ENCODE measurements at regions not wholly inside any gene's neighbourhood (a gene's known extent, or its start where the extent isn't known, plus 50 kb on each side); places are given as distances from the start of the nearest gene placed in this dataset.

GRCh38 chr20:24089576-24089975, 101.0 kb upstream of the GGTLC1 start:
- no peak overlapping the region for H3K27ac ChIP-seq
- no peaks in the 10 kb centered on the region for H4K20me1 ChIP-seq (ENCODE audit: insufficient read depth, poor library complexity, severe bottlenecking)
- H3K36me3 ChIP-seq (replicated peaks; ENCODE audit: insufficient read depth, low read depth): no peaks in the 10 kb centered on the region
- no peaks in the 10 kb centered on the region for H3K9me2 ChIP-seq (replicated peaks; ENCODE audit: insufficient read depth)
- no peak overlapping the region for H2AFZ ChIP-seq
- 62% methylated on average over 2 of the region's 2 CpGs for WGBS (ENCODE audit: low lambda C conversion rate, missing lambda C conversion rate)
- H3K79me2 ChIP-seq: no peaks in the 10 kb centered on the region
- no peaks in the 10 kb centered on the region for H3K4me1 ChIP-seq (ENCODE audit: insufficient read depth)
- TF ChIP-seq CTCF (IDR thresholded peaks at IDR 0.05; ENCODE audit: poor library complexity) (no peak), EZH2 (IDR thresholded peaks at IDR 0.05; ENCODE audit: borderline replicate concordance) (no peak), EZH2phosphoT487 (IDR thresholded peaks at IDR 0.05; ENCODE audit: low read depth, severe bottlenecking, unreplicated experiment) (no peak)
- no peak overlapping the region for H3K4me3 ChIP-seq
- no peaks in the 10 kb centered on the region for H3K27me3 ChIP-seq
- no peak overlapping the region for H3K4me2 ChIP-seq
- no peak for DNase-seq (ENCODE audit: low spot score)
- H3K9me3 ChIP-seq (ENCODE audit: low read depth): no peaks in the 10 kb centered on the region

DNA sequence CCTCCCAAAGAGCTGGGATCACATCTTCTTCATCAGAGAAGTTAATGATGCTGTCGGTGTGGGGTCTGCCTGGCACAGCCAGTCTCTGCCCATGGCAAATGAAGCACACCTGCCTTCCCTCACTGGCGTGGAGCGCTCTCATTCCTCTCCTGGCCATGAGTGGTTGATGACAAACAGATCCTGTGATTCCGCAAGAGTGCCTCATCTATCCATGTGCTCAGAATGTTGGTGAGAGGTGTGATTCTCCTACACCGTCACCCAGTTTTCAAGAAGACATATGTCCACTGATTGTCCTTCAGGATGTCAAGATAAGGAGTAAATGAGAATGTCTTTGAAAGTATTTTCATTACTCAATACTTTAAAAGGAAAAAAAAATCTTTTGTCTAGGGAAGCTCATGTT, 97.5 kb upstream of the GGTLC1 start:
- Histone ChIP-seq H3K4me1 (ENCODE audit: insufficient read depth) (no peaks in the 10 kb centered on the region), H3K27ac (no peak overlapping the region), H3K4me2 (no peak overlapping the region), H2AFZ (no peak overlapping the region), H3K9me3 (ENCODE audit: low read depth) (no peaks in the 10 kb centered on the region), H3K79me2 (no peaks in the 10 kb centered on the region), H3K9me2 (replicated peaks; ENCODE audit: insufficient read depth) (no peaks in the 10 kb centered on the region), H4K20me1 (ENCODE audit: insufficient read depth, poor library complexity, severe bottlenecking) (no peaks in the 10 kb centered on the region), H3K27me3 (no peaks in the 10 kb centered on the region), H3K36me3 (replicated peaks; ENCODE audit: insufficient read depth, low read depth) (no peaks in the 10 kb centered on the region), H3K4me3 (no peak overlapping the region)
- TF ChIP-seq EZH2phosphoT487 (IDR thresholded peaks at IDR 0.05; ENCODE audit: low read depth, severe bottlenecking, unreplicated experiment): no peak
- TF ChIP-seq EZH2 (IDR thresholded peaks at IDR 0.05; ENCODE audit: borderline replicate concordance): no peak
- TF ChIP-seq CTCF (IDR thresholded peaks at IDR 0.05; ENCODE audit: poor library complexity): no peak
- WGBS (ENCODE audit: low lambda C conversion rate, missing lambda C conversion rate): 64% methylated on average over 5 of the region's 5 CpGs
- DNase-seq (ENCODE audit: low spot score): no peak

DNA sequence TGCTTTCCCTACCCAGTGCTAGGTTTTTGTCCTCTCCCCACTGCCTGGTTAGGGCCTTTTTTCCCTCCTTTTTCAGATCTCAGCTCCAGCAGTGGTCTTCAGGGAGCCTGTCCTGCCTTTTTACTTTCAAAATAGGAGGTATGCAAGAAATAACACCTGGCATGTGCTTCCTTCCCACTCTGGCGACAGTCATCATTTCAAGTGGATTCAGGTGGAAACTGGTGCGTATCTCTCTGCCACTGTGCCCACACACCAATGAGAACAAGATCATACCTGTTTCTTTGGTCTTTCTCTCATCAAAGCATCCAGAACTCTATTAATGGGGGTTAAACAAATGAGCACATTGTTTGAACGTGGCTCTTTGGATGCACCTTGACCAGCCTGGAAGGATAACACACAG, 95.7 kb upstream of the GGTLC1 start:
- TF ChIP-seq EZH2 (IDR thresholded peaks at IDR 0.05; ENCODE audit: borderline replicate concordance): no peak
- TF ChIP-seq CTCF (IDR thresholded peaks at IDR 0.05; ENCODE audit: poor library complexity): no peak
- TF ChIP-seq EZH2phosphoT487 (IDR thresholded peaks at IDR 0.05; ENCODE audit: low read depth, severe bottlenecking, unreplicated experiment): no peak
- no peaks in the 10 kb centered on the region for H4K20me1 ChIP-seq (ENCODE audit: insufficient read depth, poor library complexity, severe bottlenecking)
- H3K36me3 ChIP-seq (replicated peaks; ENCODE audit: insufficient read depth, low read depth): no peaks in the 10 kb centered on the region
- 80% methylated on average over 3 of the region's 3 CpGs for WGBS (ENCODE audit: low lambda C conversion rate, missing lambda C conversion rate)
- no peaks in the 10 kb centered on the region for H3K9me3 ChIP-seq (ENCODE audit: low read depth)
- DNase-seq (ENCODE audit: low spot score): no peak
- H2AFZ ChIP-seq: no peak overlapping the region
- H3K9me2 ChIP-seq (replicated peaks; ENCODE audit: insufficient read depth): no peaks in the 10 kb centered on the region
- no peaks in the 10 kb centered on the region for H3K27me3 ChIP-seq
- no peak overlapping the region for H3K27ac ChIP-seq
- H3K79me2 ChIP-seq: no peaks in the 10 kb centered on the region
- no peak overlapping the region for H3K4me3 ChIP-seq
- no peak overlapping the region for H3K4me2 ChIP-seq
- no peaks in the 10 kb centered on the region for H3K4me1 ChIP-seq (ENCODE audit: insufficient read depth)

GRCh38 chr20:24081077-24081476, 92.5 kb upstream of the GGTLC1 start:
- DNase-seq (ENCODE audit: low spot score): no peak
- Histone ChIP-seq H3K9me3 (ENCODE audit: low read depth) (no peaks in the 10 kb centered on the region), H4K20me1 (ENCODE audit: insufficient read depth, poor library complexity, severe bottlenecking) (no peaks in the 10 kb centered on the region), H3K79me2 (no peaks in the 10 kb centered on the region), H3K4me3 (no peak overlapping the region), H3K36me3 (replicated peaks; ENCODE audit: insufficient read depth, low read depth) (no peaks in the 10 kb centered on the region), H2AFZ (no peak overlapping the region), H3K4me1 (ENCODE audit: insufficient read depth) (no peaks in the 10 kb centered on the region), H3K27me3 (no peaks in the 10 kb centered on the region), H3K9me2 (replicated peaks; ENCODE audit: insufficient read depth) (no peaks in the 10 kb centered on the region), H3K27ac (no peak overlapping the region), H3K4me2 (no peak overlapping the region)
- 83% methylated on average over 6 of the region's 6 CpGs for WGBS (ENCODE audit: low lambda C conversion rate, missing lambda C conversion rate)
- no peak for TF ChIP-seq EZH2 (IDR thresholded peaks at IDR 0.05; ENCODE audit: borderline replicate concordance)
- TF ChIP-seq CTCF (IDR thresholded peaks at IDR 0.05; ENCODE audit: poor library complexity): no peak
- TF ChIP-seq EZH2phosphoT487 (IDR thresholded peaks at IDR 0.05; ENCODE audit: low read depth, severe bottlenecking, unreplicated experiment): no peak

Data from hepatocyte (in vitro differentiated cells).